Neuronal stem cell (in vitro differentiated cells): ENCODE measurements at regions not wholly inside any gene's neighbourhood (a gene's known extent, or its start where the extent isn't known, plus 50 kb on each side); places are given as distances from the start of the nearest gene placed in this dataset.

Source experiments
- DNase-seq: peaks from one replicate; pipeline ENCODE4 v3.0.0-alpha.2; 2013; ENCODE audit warnings: low spot score
- H2AFZ ChIP-seq: one replicate; pipeline ENCODE4 v1.6.1; 2013; ENCODE audit warnings: mild to moderate bottlenecking, low read length, inconsistent platforms
- H2AK5ac ChIP-seq: 2 replicates; pipeline ENCODE4 v1.6.1; 2013; ENCODE audit warnings: low read depth, mild to moderate bottlenecking, inconsistent platforms, low read length, moderate library complexity, mixed read lengths
- H2BK120ac ChIP-seq: 2 replicates; pipeline ENCODE4 v1.6.1; 2013; ENCODE audit warnings: low read depth, mild to moderate bottlenecking, inconsistent platforms, low read length, moderate library complexity, mixed read lengths
- H2BK12ac ChIP-seq: one replicate; pipeline ENCODE4 v1.6.1; 2013; ENCODE audit warnings: low read length, inconsistent platforms
- H2BK15ac ChIP-seq: 2 replicates; pipeline ENCODE4 v1.6.1; 2013; ENCODE audit warnings: mild to moderate bottlenecking, low read length, inconsistent platforms, mixed read lengths
- H2BK5ac ChIP-seq: one replicate; pipeline ENCODE4 v1.6.1; 2013; ENCODE audit warnings: inconsistent platforms, mild to moderate bottlenecking, low read length, moderate library complexity
- H3K14ac ChIP-seq: one replicate; pipeline ENCODE4 v1.6.1; 2013; ENCODE audit warnings: low read length, inconsistent platforms
- H3K18ac ChIP-seq: 2 replicates; pipeline ENCODE4 v1.6.1; 2013; ENCODE audit warnings: low read length, inconsistent platforms
- H3K23ac ChIP-seq: 2 replicates; pipeline ENCODE4 v1.6.1; 2013; ENCODE audit warnings: low read depth, mild to moderate bottlenecking, mixed read lengths, low read length, inconsistent platforms; ENCODE audit not compliant: poor library complexity
- H3K27ac ChIP-seq: replicated peaks from 3 replicates; pipeline ENCODE4 v1.5.1; 2013; ENCODE audit warnings: low read length, inconsistent platforms
- H3K27me3 ChIP-seq, 3 experiments: 2 replicates each; pipeline ENCODE4 v1.6.1; 2013; ENCODE audit warnings: low read length in 3 of 3, mild to moderate bottlenecking in 2 of 3, inconsistent platforms in 1 of 3, low read depth in 1 of 3, mixed read lengths in 1 of 3, moderate library complexity in 1 of 3; ENCODE audit not compliant: control insufficient read depth in 3 of 3, insufficient read depth in 3 of 3
- H3K36me3 ChIP-seq, 2 donors: replicated peaks in 1 of 2; 2 replicates each; pipeline ENCODE4 v1.6.1; 2013; ENCODE audit warnings: low read length in 2 of 2; ENCODE audit not compliant: control insufficient read depth in 2 of 2, insufficient read depth in 2 of 2
- H3K4ac ChIP-seq: 2 replicates; pipeline ENCODE4 v1.6.1; 2013; ENCODE audit warnings: inconsistent platforms, mild to moderate bottlenecking, low read length, moderate library complexity
- H3K4me1 ChIP-seq, 2 donors: 1 replicate in 1 of 2; 2 replicates in 1 of 2; pipeline ENCODE4 v1.6.1; 2013; ENCODE audit warnings: low read length in 2 of 2, low read depth in 1 of 2; ENCODE audit not compliant: control insufficient read depth in 2 of 2, insufficient read depth in 1 of 2
- H3K4me2 ChIP-seq: one replicate; pipeline ENCODE4 v1.6.1; 2013; ENCODE audit warnings: mild to moderate bottlenecking, low read length, inconsistent platforms; ENCODE audit not compliant: insufficient read depth, poor library complexity, severe bottlenecking
- H3K4me3 ChIP-seq, 2 donors: 2 replicates each; pipeline ENCODE4 v1.5.1; 2013; ENCODE audit warnings: low read length in 2 of 2, mild to moderate bottlenecking in 2 of 2, inconsistent platforms in 1 of 2, moderate library complexity in 1 of 2
- H3K79me1 ChIP-seq: one replicate; pipeline ENCODE4 v1.6.1; 2013; ENCODE audit warnings: low read depth, mild to moderate bottlenecking, inconsistent platforms, low read length, moderate library complexity
- H3K9ac ChIP-seq: one replicate; pipeline ENCODE4 v1.6.1; 2013; ENCODE audit warnings: mild to moderate bottlenecking, low read depth, low read length, inconsistent platforms; ENCODE audit not compliant: poor library complexity
- H3K9me3 ChIP-seq, 2 donors: replicated peaks in 1 of 2; 2 replicates each; pipeline versions ENCODE3 to v1.6.1; 2013; ENCODE audit warnings: low read length in 2 of 2, mild to moderate bottlenecking in 2 of 2, inconsistent platforms in 1 of 2, low read depth in 1 of 2, mixed read lengths in 1 of 2, moderate library complexity in 1 of 2; ENCODE audit not compliant: control insufficient read depth in 2 of 2, insufficient read depth in 1 of 2
- H4K8ac ChIP-seq: one replicate; pipeline ENCODE4 v1.6.1; 2013; ENCODE audit warnings: low read depth, mild to moderate bottlenecking, inconsistent platforms, low read length, moderate library complexity
- H4K91ac ChIP-seq: one replicate; pipeline ENCODE4 v1.6.1; 2013; ENCODE audit warnings: low read length, low read depth, mild to moderate bottlenecking, inconsistent platforms; ENCODE audit not compliant: poor library complexity
- WGBS, 2 donors: extraction: QIAGEN DNeasy Blood & Tissue Kit; methylation state at CpG; one replicate each; pipeline ENCODE4 v1.1.7; 2013; ENCODE audit warnings: missing lambda C conversion rate in 2 of 2, mixed read lengths in 1 of 2; ENCODE audit not compliant: insufficient read length in 2 of 2, insufficient replicate concordance in 1 of 2; ENCODE audit errors: extremely low coverage in 2 of 2; 5-methylcytosine and 5-hydroxymethylcytosine counted together

DNA sequence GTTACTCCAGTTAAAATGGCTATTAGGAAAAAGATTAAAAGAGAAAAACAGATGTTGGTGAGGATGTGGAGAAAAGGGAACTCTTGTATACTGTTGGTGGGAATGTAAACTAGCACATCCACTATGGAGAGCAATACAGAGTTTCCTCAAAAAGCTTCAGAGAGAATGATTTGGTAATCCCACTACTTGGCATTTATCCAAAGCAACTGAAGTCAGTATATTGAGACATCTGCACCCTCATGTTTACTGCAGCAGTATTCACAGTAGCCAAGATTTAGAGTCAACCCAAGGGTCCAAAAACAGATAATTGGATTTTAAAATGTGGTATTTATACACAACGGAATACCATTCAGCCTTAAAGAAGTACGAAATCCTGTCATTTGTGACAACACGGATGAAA lies 469.5 kb downstream of the QKI start:
- H3K18ac ChIP-seq: no peak overlapping the region
- no peak overlapping the region for H4K8ac ChIP-seq
- no peak overlapping the region for H3K4me3 ChIP-seq
- peaks cover 0 to 17% of the 10 kb centered on the region in 2 donors for H3K9me3 ChIP-seq
- peaks cover 0 to 3% of the 10 kb centered on the region in 2 donors for H3K4me1 ChIP-seq
- H2BK120ac ChIP-seq: no peak overlapping the region
- H4K91ac ChIP-seq: no peak overlapping the region
- H2BK5ac ChIP-seq: no peak overlapping the region
- H3K23ac ChIP-seq: no peak overlapping the region
- H3K4ac ChIP-seq: no peak overlapping the region
- no peak overlapping the region for H2BK12ac ChIP-seq
- H3K27ac ChIP-seq: no peak overlapping the region
- H2AK5ac ChIP-seq: no peak overlapping the region
- no peak for DNase-seq
- no peak overlapping the region for H3K4me2 ChIP-seq
- H3K27me3 ChIP-seq: no peaks in the 10 kb centered on the region
- no peak overlapping the region for H3K14ac ChIP-seq
- H2AFZ ChIP-seq: no peak overlapping the region
- no CpG with 5 or more reads among the region's 3 CpGs for WGBS, 2 donors
- no peaks in the 10 kb centered on the region for H3K79me1 ChIP-seq
- no peaks in the 10 kb centered on the region for H3K36me3 ChIP-seq
- H3K9ac ChIP-seq: no peak overlapping the region
- H2BK15ac ChIP-seq: no peak overlapping the region

DNA sequence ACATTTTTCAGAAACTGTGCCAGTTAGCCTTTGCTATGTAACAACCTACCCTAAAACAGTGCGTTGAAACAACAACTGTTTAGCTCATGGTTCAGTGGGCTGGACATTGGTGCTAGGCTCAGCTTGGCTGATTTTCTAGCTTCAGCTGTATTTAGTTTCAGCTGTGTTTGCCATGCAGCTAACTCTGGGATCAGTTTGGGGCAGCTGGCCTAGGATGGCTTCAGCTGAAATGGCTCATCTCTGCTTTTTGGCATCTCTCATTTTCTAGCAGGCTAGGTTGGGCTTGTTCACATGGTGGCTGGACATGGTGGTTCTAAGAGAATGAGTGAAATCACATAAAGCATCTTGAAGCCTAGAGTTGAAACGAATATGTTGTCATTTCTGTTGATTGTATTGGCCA lies 464.2 kb downstream of the QKI start:
- Histone ChIP-seq H3K4ac (no peak overlapping the region), H2BK15ac (no peak overlapping the region), H3K4me3 (no peak overlapping the region), H3K9ac (no peak overlapping the region), H4K91ac (no peak overlapping the region), H3K36me3 (no peaks in the 10 kb centered on the region), H3K27ac (no peak overlapping the region), H3K4me2 (no peak overlapping the region), H3K14ac (no peak overlapping the region), H3K27me3 (peaks cover 0 to 2% (median 0%) of the 10 kb centered on the region in 3 experiments), H4K8ac (no peak overlapping the region), H2BK120ac (no peak overlapping the region), H2AFZ (no peak overlapping the region), H3K9me3 (peaks cover 0 to 8% of the 10 kb centered on the region in 2 donors), H3K18ac (no peak overlapping the region), H3K4me1 (peaks cover 0 to 2% of the 10 kb centered on the region in 2 donors), H2BK12ac (no peak overlapping the region), H2BK5ac (no peak overlapping the region), H3K79me1 (no peaks in the 10 kb centered on the region), H3K23ac (no peak overlapping the region), H2AK5ac (no peak overlapping the region)
- no peak for DNase-seq
- no CpG with 5 or more reads among the region's 2 CpGs for WGBS, 2 donors

DNA sequence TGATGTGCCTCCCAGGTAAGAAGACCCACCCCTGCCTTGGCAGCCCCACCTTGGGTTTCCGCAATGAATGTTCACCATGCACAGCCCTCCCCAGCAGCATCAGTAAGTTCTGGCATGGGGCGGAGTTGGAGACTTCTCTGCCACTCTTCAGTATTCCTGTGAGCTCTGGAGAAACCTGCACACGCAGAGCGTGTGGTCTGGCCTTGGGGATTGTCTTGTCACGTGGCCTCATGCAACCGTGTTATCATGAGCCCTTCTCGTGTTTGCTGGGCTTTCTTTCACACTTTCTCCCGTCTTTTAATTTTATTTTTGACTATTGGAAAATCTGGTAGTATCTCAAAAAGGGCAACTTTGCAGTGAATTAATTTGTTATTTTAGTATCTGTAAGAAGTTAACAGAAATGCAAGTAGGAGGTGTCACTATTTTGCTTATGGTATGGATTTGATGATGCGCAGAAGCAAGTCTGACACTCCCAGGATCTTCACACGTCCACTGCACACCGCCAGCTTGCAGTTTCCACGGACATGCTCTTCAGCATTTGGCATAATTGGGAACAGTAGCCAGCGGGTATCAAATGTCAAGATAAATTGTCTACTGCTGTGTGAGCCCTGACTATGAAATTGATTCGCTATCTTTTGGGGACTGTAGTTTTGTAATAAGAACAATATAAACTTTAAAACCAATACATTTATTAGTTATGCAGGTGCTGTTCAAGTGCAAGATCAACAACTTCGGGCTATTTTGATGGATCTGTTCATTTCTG lies 463.5 kb downstream of the QKI start:
- Histone ChIP-seq H4K8ac (no peak overlapping the region), H3K4me1 (peaks cover 0 to 2% of the 10 kb centered on the region in 2 donors), H3K18ac (peak overlapping the region; percentile 84), H3K79me1 (no peaks in the 10 kb centered on the region), H3K4ac (no peak overlapping the region), H2BK5ac (no peak overlapping the region), H3K27ac (no peak overlapping the region), H3K36me3 (no peaks in the 10 kb centered on the region), H3K9me3 (peaks cover 0 to 8% of the 10 kb centered on the region in 2 donors), H3K14ac (no peak overlapping the region), H3K23ac (no peak overlapping the region), H3K4me3 (no peak overlapping the region), H2BK15ac (no peak overlapping the region), H2AK5ac (no peak overlapping the region), H3K27me3 (peaks cover 0 to 2% (median 0%) of the 10 kb centered on the region in 3 experiments), H3K9ac (no peak overlapping the region), H2BK12ac (peak overlapping the region; percentile 6), H2BK120ac (peak overlapping the region; percentile 73), H2AFZ (no peak overlapping the region), H4K91ac (peak overlapping the region; percentile 78), H3K4me2 (no peak overlapping the region)
- WGBS, 2 donors: no CpG with 5 or more reads among the region's 15 CpGs
- no peak for DNase-seq

DNA sequence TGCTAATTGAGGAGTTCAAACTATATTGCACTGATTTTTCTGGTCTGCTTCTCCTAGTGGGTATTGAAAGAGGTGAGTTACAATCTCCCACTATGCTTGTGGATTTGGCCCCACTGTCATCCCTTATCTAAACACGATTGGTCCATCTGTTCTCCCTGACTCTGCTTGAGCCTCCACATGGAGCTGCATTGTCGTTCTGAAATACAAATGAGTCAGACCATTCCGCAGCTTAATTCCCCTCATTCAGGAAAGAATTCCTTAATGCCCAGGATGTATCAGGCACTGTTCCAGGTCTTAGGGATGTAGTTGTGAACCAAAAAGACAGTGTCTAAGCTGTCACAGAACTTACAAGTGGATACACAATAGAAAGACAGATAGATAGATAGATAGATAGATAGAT lies 461.9 kb downstream of the QKI start:
- Histone ChIP-seq H3K9ac (no peak overlapping the region), H4K8ac (no peak overlapping the region)

More for the DNA sequence above, 461.9 kb downstream of the QKI start:
- H4K91ac ChIP-seq: no peak overlapping the region
- no peak overlapping the region for H3K4ac ChIP-seq
- H3K36me3 ChIP-seq: no peaks in the 10 kb centered on the region
- H3K23ac ChIP-seq: no peak overlapping the region
- H2BK120ac ChIP-seq: no peak overlapping the region
- no peak overlapping the region for H3K4me2 ChIP-seq
- H3K4me1 ChIP-seq: peaks cover 0 to 2% of the 10 kb centered on the region in 2 donors
- H3K14ac ChIP-seq: no peak overlapping the region
- H2BK5ac ChIP-seq: no peak overlapping the region
- no peak overlapping the region for H2AK5ac ChIP-seq
- H2BK15ac ChIP-seq: no peak overlapping the region
- H3K18ac ChIP-seq: no peak overlapping the region
- H3K4me3 ChIP-seq: no peak overlapping the region
- no peak overlapping the region for H2AFZ ChIP-seq
- H3K27ac ChIP-seq: no peak overlapping the region
- H2BK12ac ChIP-seq: no peak overlapping the region
- no peak for DNase-seq
- WGBS, 2 donors: no CpG with 5 or more reads among the region's 3 CpGs
- no peaks in the 10 kb centered on the region for H3K79me1 ChIP-seq
- peaks cover 0 to 8% of the 10 kb centered on the region in 2 donors for H3K9me3 ChIP-seq
- H3K27me3 ChIP-seq: peaks cover 0 to 2% (median 0%) of the 10 kb centered on the region in 3 experiments
